ENCODE measurements at regions not wholly inside any gene's neighbourhood (a gene's known extent, or its start where the extent isn't known, plus 50 kb on each side); places are given as distances from the start of the nearest gene placed in this dataset.

DNA sequence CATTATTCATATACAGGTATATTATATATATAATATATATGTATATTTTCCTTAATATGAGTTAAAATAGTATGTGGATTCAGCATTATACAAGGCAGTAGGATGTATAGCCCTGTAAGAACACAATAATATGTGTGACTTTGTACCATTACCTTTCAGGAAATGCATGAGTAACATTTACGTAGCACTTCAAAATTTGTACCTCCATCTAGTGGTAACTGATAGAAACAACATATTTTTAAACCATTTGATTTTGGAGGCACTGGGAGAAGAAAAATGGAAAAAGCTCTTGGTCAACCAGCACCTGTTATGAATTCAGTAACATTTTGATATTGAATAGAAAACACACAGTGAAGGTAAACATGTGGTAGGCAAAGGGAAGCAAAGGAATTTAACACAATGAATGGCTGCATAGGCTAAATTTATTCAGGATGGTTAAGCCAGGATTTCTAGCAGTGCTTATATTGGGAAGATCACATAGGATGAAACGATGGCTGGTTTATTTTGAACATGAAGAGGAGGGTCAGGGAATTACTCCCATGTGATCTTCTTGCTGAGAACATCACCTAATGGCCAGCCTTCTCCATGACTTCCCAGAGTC, 565.5 kb downstream of the CCDC85A start:
- no peak for TF ChIP-seq EZH2phosphoT487 (IDR thresholded peaks at IDR 0.05; ENCODE audit: insufficient read depth, low read depth)
- no peak for TF ChIP-seq EZH2 (IDR thresholded peaks at IDR 0.05; ENCODE audit: insufficient read depth, poor library complexity, severe bottlenecking)
- Histone ChIP-seq H3K4me3 (no peak overlapping the region), H3K27me3 (replicated peaks; ENCODE audit: insufficient read depth) (no peaks in the 10 kb centered on the region), H3K9me2 (ENCODE audit: insufficient read depth) (no peaks in the 10 kb centered on the region), H3K79me2 (ENCODE audit: insufficient read depth) (no peaks in the 10 kb centered on the region), H2AFZ (no peak overlapping the region), H3K4me2 (ENCODE audit: unreplicated experiment) (no peak overlapping the region), H4K20me1 (ENCODE audit: insufficient read depth) (no peaks in the 10 kb centered on the region), H3K9me3 (ENCODE audit: low read depth) (no peaks in the 10 kb centered on the region), H3K36me3 (ENCODE audit: low read depth) (no peaks in the 10 kb centered on the region), H3K27ac (no peak overlapping the region), H3F3A (ENCODE audit: insufficient read depth) (no peaks in the 10 kb centered on the region), H3K4me1 (ENCODE audit: insufficient read depth) (no peaks in the 10 kb centered on the region), H3K9ac (no peak overlapping the region)
- in situ Hi-C loops (cut with MboI) = loop anchor here (10.0 kb wide), 1 partner anchor 564 kb away; the partner anchor contains the start of gene CCDC85A
- WGBS, 2 experiments (ENCODE audit: low coverage in 1 of 2, low lambda C conversion rate in 2 of 2, missing lambda C conversion rate in 2 of 2) = 2 to 5% methylated on average over 2 of the region's 2 CpGs
- peak; percentile 58 for DNase-seq

DNA sequence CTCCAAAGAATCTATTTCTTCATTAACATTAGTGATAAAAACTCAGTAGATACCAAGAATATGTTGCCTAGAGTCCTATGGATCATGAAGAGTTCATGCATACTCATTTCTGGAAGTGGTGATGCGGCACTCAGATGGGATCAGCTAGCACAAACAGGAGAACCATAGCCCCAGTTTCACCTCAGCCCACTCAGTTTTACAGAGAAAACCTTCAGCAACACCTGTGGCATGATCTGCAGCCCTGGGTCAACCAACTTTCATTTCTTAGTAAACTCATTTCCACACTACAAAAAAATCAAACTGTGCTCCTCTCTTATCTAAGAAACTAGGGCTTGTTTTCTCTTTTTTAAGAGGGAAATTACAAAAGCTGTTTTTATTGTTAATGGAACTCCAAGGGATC, 569.4 kb downstream of the CCDC85A start:
- Histone ChIP-seq H3K9me2 (ENCODE audit: insufficient read depth) (no peaks in the 10 kb centered on the region), H3K27ac (no peak overlapping the region), H3K4me3 (no peak overlapping the region), H3K27me3 (replicated peaks; ENCODE audit: insufficient read depth) (no peaks in the 10 kb centered on the region), H3K9ac (no peak overlapping the region), H3K9me3 (ENCODE audit: low read depth) (no peaks in the 10 kb centered on the region), H3K4me1 (ENCODE audit: insufficient read depth) (no peaks in the 10 kb centered on the region), H4K20me1 (ENCODE audit: insufficient read depth) (no peaks in the 10 kb centered on the region), H3K79me2 (ENCODE audit: insufficient read depth) (no peaks in the 10 kb centered on the region), H2AFZ (no peak overlapping the region), H3K4me2 (ENCODE audit: unreplicated experiment) (no peak overlapping the region), H3F3A (ENCODE audit: insufficient read depth) (no peaks in the 10 kb centered on the region), H3K36me3 (ENCODE audit: low read depth) (no peaks in the 10 kb centered on the region)
- TF ChIP-seq EZH2phosphoT487 (IDR thresholded peaks at IDR 0.05; ENCODE audit: insufficient read depth, low read depth) (no peak), EZH2 (IDR thresholded peaks at IDR 0.05; ENCODE audit: insufficient read depth, poor library complexity, severe bottlenecking) (no peak)
- WGBS, 2 experiments (ENCODE audit: low coverage in 1 of 2, low lambda C conversion rate in 2 of 2, missing lambda C conversion rate in 2 of 2) = 62 to 65% methylated on average over 1 of the region's 1 CpG
- in situ Hi-C loops (cut with MboI) = no loop called here
- no peak for DNase-seq

DNA sequence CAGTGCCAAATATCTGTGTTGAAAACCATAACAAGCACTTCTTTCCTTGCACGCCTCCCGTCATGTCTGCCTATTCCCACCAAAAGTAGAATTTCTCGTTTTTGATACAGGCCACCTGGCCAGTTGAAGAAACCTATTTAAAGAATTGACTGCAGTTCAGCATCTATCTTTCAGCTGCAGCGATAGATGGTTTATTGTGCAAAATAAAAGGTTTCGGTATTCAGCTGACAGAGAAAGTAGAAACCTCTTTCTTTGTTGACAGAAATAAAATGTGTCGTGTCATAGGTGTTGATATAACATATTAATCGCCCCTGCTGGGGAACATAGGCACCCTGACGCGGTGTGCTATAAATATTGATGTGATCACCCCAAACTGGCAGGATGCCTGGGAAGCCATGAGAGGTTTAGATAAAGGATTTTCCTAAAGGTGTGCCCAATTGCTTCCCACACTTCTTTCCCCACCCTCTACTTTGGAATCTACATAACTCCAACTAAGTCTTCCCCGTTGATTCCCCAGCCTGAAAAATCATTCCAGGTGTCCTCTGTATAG, 570.4 kb downstream of the CCDC85A start:
- WGBS, 2 experiments (ENCODE audit: low coverage in 1 of 2, low lambda C conversion rate in 2 of 2, missing lambda C conversion rate in 2 of 2) = 62 to 66% methylated on average over 10 of the region's 10 CpGs
- Histone ChIP-seq H3K36me3 (ENCODE audit: low read depth) (no peaks in the 10 kb centered on the region), H3K79me2 (ENCODE audit: insufficient read depth) (no peaks in the 10 kb centered on the region), H4K20me1 (ENCODE audit: insufficient read depth) (no peaks in the 10 kb centered on the region), H3K27me3 (replicated peaks; ENCODE audit: insufficient read depth) (no peaks in the 10 kb centered on the region), H3K9ac (no peak overlapping the region), H3K4me2 (ENCODE audit: unreplicated experiment) (no peak overlapping the region), H3K4me3 (no peak overlapping the region), H3K27ac (no peak overlapping the region), H3K9me3 (ENCODE audit: low read depth) (no peaks in the 10 kb centered on the region), H3K9me2 (ENCODE audit: insufficient read depth) (no peaks in the 10 kb centered on the region), H3F3A (ENCODE audit: insufficient read depth) (no peaks in the 10 kb centered on the region), H2AFZ (no peak overlapping the region), H3K4me1 (ENCODE audit: insufficient read depth) (no peaks in the 10 kb centered on the region)
- TF ChIP-seq EZH2phosphoT487 (IDR thresholded peaks at IDR 0.05; ENCODE audit: insufficient read depth, low read depth) = no peak
- no peak for TF ChIP-seq EZH2 (IDR thresholded peaks at IDR 0.05; ENCODE audit: insufficient read depth, poor library complexity, severe bottlenecking)
- in situ Hi-C loops (cut with MboI) = no loop called here
- no peak for DNase-seq

DNA sequence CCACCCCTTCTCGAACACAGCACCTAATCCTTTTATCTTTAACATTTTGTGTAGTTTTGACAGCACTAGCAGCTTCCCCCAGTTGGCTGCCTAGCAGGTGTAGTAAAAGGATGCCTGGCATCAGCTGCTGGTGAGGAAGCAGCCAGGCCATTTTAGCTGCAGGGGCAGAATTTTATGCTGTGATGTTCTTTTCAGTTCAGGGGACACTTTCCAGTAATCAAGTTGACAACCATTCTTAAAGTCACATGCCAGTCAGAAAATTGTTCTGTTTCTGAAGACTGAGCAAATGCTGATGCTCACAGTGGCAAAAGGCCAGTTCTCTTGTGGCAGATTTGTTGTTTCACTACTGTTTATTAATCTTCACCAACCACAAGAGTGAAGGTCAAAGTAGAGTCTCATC, 570.8 kb downstream of the CCDC85A start:
- Histone ChIP-seq H3K4me1 (ENCODE audit: insufficient read depth) (no peaks in the 10 kb centered on the region), H3K9ac (no peak overlapping the region), H3K79me2 (ENCODE audit: insufficient read depth) (no peaks in the 10 kb centered on the region), H3K27ac (no peak overlapping the region), H3K9me3 (ENCODE audit: low read depth) (no peaks in the 10 kb centered on the region), H3K4me2 (ENCODE audit: unreplicated experiment) (no peak overlapping the region), H4K20me1 (ENCODE audit: insufficient read depth) (no peaks in the 10 kb centered on the region), H2AFZ (no peak overlapping the region), H3K27me3 (replicated peaks; ENCODE audit: insufficient read depth) (no peaks in the 10 kb centered on the region), H3K36me3 (ENCODE audit: low read depth) (no peaks in the 10 kb centered on the region), H3F3A (ENCODE audit: insufficient read depth) (no peaks in the 10 kb centered on the region), H3K9me2 (ENCODE audit: insufficient read depth) (no peaks in the 10 kb centered on the region), H3K4me3 (no peak overlapping the region)
- 26% methylated on average over 1 of the region's 1 CpG for WGBS, 2 experiments (ENCODE audit: low coverage in 1 of 2, low lambda C conversion rate in 2 of 2, missing lambda C conversion rate in 2 of 2)
- in situ Hi-C loops (cut with MboI) = no loop called here
- DNase-seq = no peak
- TF ChIP-seq EZH2phosphoT487 (IDR thresholded peaks at IDR 0.05; ENCODE audit: insufficient read depth, low read depth) (no peak), EZH2 (IDR thresholded peaks at IDR 0.05; ENCODE audit: insufficient read depth, poor library complexity, severe bottlenecking) (no peak)

Data from GM23248 (cell line).